Calu3 (cell line): ENCODE measurements at regions not wholly inside any gene's neighbourhood (a gene's known extent, or its start where the extent isn't known, plus 50 kb on each side); places are given as distances from the start of the nearest gene placed in this dataset.

Experiments
- BruUV-seq: library from RNA; stranded (reverse); fragments of 400-500 nt; replicated peaks from 2 replicates; lab custom pipeline; 2021; lab: Mats Ljungman, UMichigan
- CTCF ChIA-PET: fragments of 300-600 bp; sonication (Branson Sonifier 250); formaldehyde crosslinking; loops from one replicate; lab custom pipeline; 2022; ENCODE audit warnings: antibody characterized with exemption; lab: Charles Lee
- DNase-seq: peaks from one replicate; pipeline ENCODE4 v3.0.0; 2022
- H3K27ac Mint-ChIP-seq: one replicate; pipeline ENCODE4 v1.8.0; 2022; ENCODE audit warnings: mixed read lengths; ENCODE audit not compliant: unreplicated experiment
- H3K27me3 Mint-ChIP-seq: one replicate; pipeline ENCODE4 v1.8.0; 2022; ENCODE audit warnings: mixed read lengths; ENCODE audit not compliant: unreplicated experiment
- H3K36me3 Mint-ChIP-seq: one replicate; pipeline ENCODE4 v1.8.0; 2022; ENCODE audit warnings: mild to moderate bottlenecking, moderate library complexity, mixed read lengths; ENCODE audit not compliant: insufficient read depth, unreplicated experiment
- H3K4me1 Mint-ChIP-seq: one replicate; pipeline ENCODE4 v1.8.0; 2022; ENCODE audit warnings: mild to moderate bottlenecking, low read depth, mixed read lengths; ENCODE audit not compliant: unreplicated experiment
- H3K4me3 Mint-ChIP-seq: one replicate; pipeline ENCODE4 v1.8.0; 2022; ENCODE audit warnings: mild to moderate bottlenecking, low read depth, moderate library complexity, mixed read lengths; ENCODE audit not compliant: unreplicated experiment
- H3K9me3 Mint-ChIP-seq: one replicate; pipeline ENCODE4 v1.8.0; 2022; ENCODE audit warnings: low read depth, mixed read lengths; ENCODE audit not compliant: unreplicated experiment
- CTCF ChIP-seq: fragments of 200-600 bp; IDR thresholded peaks from one replicate; pipeline ENCODE4 v1.8.0; 2022; ENCODE audit warnings: antibody characterized with exemption; ENCODE audit not compliant: unreplicated experiment
- intact Hi-C: fragments of 100-400 bp; cut with micrococcal nuclease; formaldehyde crosslinking; loops from one replicate; pipeline ENCODE4 v1.10.0; 2022; ENCODE audit not compliant: unreplicated experiment

- CTCF ChIA-PET = no interaction called here
- intact Hi-C loops = no loop called here
- Mint-ChIP-seq H3K27ac (no peak overlapping the region), H3K9me3 (no peaks in the 10 kb centered on the region), H3K4me3 (no peak overlapping the region), H3K36me3 (peaks cover 5% of the 10 kb centered on the region), H3K27me3 (no peaks in the 10 kb centered on the region), H3K4me1 (no peaks in the 10 kb centered on the region)
- DNase-seq = no peak
- BruUV-seq = no TSS peak
- TF ChIP-seq CTCF = no peak
These were observed 72.3 kb upstream of the C1QTNF9B start for GRCh38 chr13:23969647-23970046.

GRCh38 chr13:23979361-23980159, 82.3 kb upstream of the C1QTNF9B start:
- H3K36me3 Mint-ChIP-seq = peaks cover 12% of the 10 kb centered on the region
- DNase-seq = peak; percentile 43
- intact Hi-C loops = no loop called here
- BruUV-seq = no TSS peak
- H3K4me3 Mint-ChIP-seq = peak overlapping the region; percentile 81
- H3K27ac Mint-ChIP-seq = peak overlapping the region; percentile 59
- peaks cover 17% of the 10 kb centered on the region for H3K27me3 Mint-ChIP-seq
- CTCF ChIA-PET = interaction anchor here (0.5 kb wide), 1 partner anchor 692 kb away, joined by 4 read pairs; no protein-coding TSS in a partner anchor
- no peak for TF ChIP-seq CTCF
- peaks cover 18% of the 10 kb centered on the region for H3K4me1 Mint-ChIP-seq
- no peaks in the 10 kb centered on the region for H3K9me3 Mint-ChIP-seq

GRCh38 chr13:23980160-23980551, 82.9 kb upstream of the C1QTNF9B start:
- H3K9me3 Mint-ChIP-seq = no peaks in the 10 kb centered on the region
- H3K4me1 Mint-ChIP-seq = peaks cover 19% of the 10 kb centered on the region
- no TSS peak for BruUV-seq
- peak overlapping the region; percentile 59 for H3K27ac Mint-ChIP-seq
- H3K27me3 Mint-ChIP-seq = peaks cover 19% of the 10 kb centered on the region
- intact Hi-C loops = no loop called here
- peaks cover 12% of the 10 kb centered on the region for H3K36me3 Mint-ChIP-seq
- no peak for TF ChIP-seq CTCF
- CTCF ChIA-PET = no interaction called here
- H3K4me3 Mint-ChIP-seq = peak overlapping the region; percentile 81
- peak; percentile 75 for DNase-seq

GRCh38 chr13:23983671-23984070, 86.4 kb upstream of the C1QTNF9B start:
- CTCF ChIA-PET = no interaction called here
- TF ChIP-seq CTCF = no peak
- Mint-ChIP-seq H3K9me3 (no peaks in the 10 kb centered on the region), H3K27me3 (peaks cover 28% of the 10 kb centered on the region), H3K27ac (no peak overlapping the region), H3K4me3 (no peak overlapping the region), H3K4me1 (peaks cover 19% of the 10 kb centered on the region), H3K36me3 (peaks cover 12% of the 10 kb centered on the region)
- no TSS peak for BruUV-seq
- no peak for DNase-seq
- intact Hi-C loops = no loop called here
